DMS153 treated with DMSO at 0.1 percent for 48 hours (cell line): ENCODE measurements at regions not wholly inside any gene's neighbourhood (a gene's known extent, or its start where the extent isn't known, plus 50 kb on each side); places are given as distances from the start of the nearest gene placed in this dataset.

Experiments used
- DNase-seq: peaks from one replicate; lab custom pipeline; 2025; ENCODE audit not compliant: unreplicated experiment; lab: John Stamatoyannopoulos, UW

- no peak for DNase-seq
These were observed 188.8 kb upstream of the PAPPA start for GRCh38 chr9:115964710-115965347.

- no peak for DNase-seq
These were observed 186.9 kb upstream of the PAPPA start for GRCh38 chr9:115966660-115967059.

GRCh38 chr9:115969096-115969495 is 184.5 kb upstream of the PAPPA start:
- DNase-seq = no peak

GRCh38 chr9:115972362-115972761 is 181.2 kb upstream of the PAPPA start:
- no peak for DNase-seq

GRCh38 chr9:115972843-115973595 is 180.6 kb upstream of the PAPPA start:
- DNase-seq = no peak

- no peak for DNase-seq
These were observed 176.8 kb upstream of the PAPPA start for GRCh38 chr9:115976781-115977180.

GRCh38 chr9:115978091-115978490 is 175.5 kb upstream of the PAPPA start:
- no peak for DNase-seq

GRCh38 chr9:115978659-115979096 is 174.9 kb upstream of the PAPPA start:
- no peak for DNase-seq

GRCh38 chr9:115980054-115980453 is 173.5 kb upstream of the PAPPA start:
- DNase-seq = no peak

- no peak for DNase-seq
These were observed 173.1 kb upstream of the PAPPA start for GRCh38 chr9:115980502-115980901.

- no peak for DNase-seq
These were observed 172.6 kb upstream of the PAPPA start for GRCh38 chr9:115980976-115981375.

- no peak for DNase-seq
These were observed 170.2 kb upstream of the PAPPA start for GRCh38 chr9:115983366-115983765.

- DNase-seq = no peak
These were observed 167.9 kb upstream of the PAPPA start for GRCh38 chr9:115985657-115986056.

GRCh38 chr9:115986508-115986907 is 167.1 kb upstream of the PAPPA start:
- DNase-seq = no peak

- DNase-seq = no peak
These were observed 164.9 kb upstream of the PAPPA start for GRCh38 chr9:115988701-115989100.

GRCh38 chr9:115989831-115990230 is 163.8 kb upstream of the PAPPA start:
- DNase-seq = no peak

- no peak for DNase-seq
These were observed 160.8 kb upstream of the PAPPA start for GRCh38 chr9:115992834-115993233.

- no peak for DNase-seq
These were observed 155.7 kb upstream of the PAPPA start for GRCh38 chr9:115997923-115998322.

- DNase-seq = no peak
These were observed 154.9 kb upstream of the PAPPA start for GRCh38 chr9:115998666-115999065.

- no peak for DNase-seq
These were observed 154.1 kb upstream of the PAPPA start for GRCh38 chr9:115999498-115999897.

- DNase-seq = no peak
These were observed 152.8 kb upstream of the PAPPA start for GRCh38 chr9:116000748-116001329.

GRCh38 chr9:116002181-116002580 is 151.4 kb upstream of the PAPPA start:
- no peak for DNase-seq
